ENCODE measurements at regions not wholly inside any gene's neighbourhood (a gene's known extent, or its start where the extent isn't known, plus 50 kb on each side); places are given as distances from the start of the nearest gene placed in this dataset.
A peak's percentile ranks its signal among the peaks of the same experiment; 100 is the strongest.
"Not testable (repeated sequence)": the region's sequence is repeated elsewhere in the genome, so short reads cannot be mapped to it uniquely, and the experiment has no call there.

DNA sequence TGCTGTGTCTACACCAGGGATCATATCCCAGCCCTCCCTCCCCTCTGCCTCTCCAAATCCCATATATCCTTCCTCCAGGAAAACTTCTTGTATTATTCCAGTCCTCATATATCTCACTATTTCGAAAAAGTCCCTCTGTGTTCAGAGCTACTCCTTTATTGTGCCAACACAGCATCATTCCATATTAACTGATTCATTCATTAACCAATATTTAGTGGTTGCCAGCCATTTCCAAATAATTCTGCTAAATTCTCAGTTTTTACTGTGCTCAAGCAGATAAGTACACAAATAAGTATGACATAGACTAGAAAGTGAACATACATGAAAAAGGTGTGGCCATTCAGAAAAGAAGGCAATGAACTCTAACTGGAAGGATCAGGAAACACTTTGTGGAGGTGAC, 241.6 kb upstream of the DUSP10 start:
- no peak for DNase-seq

DNA sequence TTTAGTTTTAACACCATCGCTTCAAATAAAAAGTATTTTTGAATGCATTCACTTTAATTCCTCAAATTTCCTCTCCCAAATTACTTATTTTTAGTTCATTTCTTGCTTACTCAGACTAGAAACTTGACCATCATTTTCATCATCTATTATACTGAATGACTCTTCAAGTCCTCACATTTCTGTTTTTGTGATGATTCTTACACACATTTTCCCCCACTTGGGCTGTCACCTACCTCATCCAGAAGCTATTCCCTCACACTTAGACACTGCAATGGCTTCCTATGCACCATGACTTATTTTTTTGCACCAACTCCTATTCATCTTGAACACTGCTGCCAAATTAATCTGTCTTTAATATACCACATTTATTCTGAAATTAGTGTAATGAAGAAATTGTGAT, 239.6 kb upstream of the DUSP10 start:
- no peak for DNase-seq

- no peak for DNase-seq
Observed at GRCh38 chr1:221979444-221980032, 237.6 kb upstream of the DUSP10 start.

GRCh38 chr1:221978631-221979334, 236.9 kb upstream of the DUSP10 start:
- DNase-seq: not testable (repeated sequence)

GRCh38 chr1:221973787-221974186, 231.9 kb upstream of the DUSP10 start:
- not testable (repeated sequence) for DNase-seq

DNA sequence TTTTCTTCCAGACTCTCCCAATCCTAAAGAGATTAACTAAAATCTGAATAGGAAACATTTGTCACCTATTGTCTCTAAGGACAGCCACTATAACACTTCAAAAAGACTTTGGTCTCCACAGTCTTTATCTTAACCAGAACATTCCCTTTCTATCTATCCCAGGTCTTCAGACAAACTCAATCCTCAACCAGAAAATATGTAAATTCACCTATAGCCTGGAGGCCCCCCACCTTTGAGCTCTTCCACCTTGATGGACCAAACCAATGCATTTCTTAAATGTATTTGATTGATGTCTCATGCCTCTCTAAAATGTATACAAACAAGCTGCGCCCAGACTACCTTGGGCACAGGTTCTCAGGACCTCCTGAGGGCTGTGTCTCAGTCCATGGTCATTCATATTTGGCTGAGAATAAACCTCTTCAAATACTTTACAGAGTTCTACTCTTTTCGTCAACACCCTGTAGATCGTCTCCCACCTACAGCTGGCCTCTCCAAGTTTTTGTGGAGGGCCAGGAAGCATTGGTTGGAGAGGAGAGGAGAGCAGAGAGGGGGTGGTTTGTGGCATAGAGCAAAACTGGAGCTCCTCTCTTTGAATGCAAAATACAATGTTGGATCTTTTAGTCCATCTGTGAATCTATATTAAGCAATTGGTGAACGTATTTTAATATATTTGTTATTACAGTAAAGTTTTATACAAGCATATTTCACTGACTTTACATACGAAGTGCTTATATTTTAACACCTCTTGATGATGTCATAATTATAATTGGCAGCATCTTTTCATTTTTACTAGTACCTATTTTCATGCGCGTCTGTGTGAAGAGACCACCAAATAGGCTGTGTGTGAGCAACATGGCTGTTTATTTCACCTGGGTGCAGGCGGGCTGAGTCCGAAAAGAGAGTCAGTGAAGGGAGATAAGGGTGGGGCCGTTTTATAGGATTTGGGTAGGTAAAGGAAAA, 230.7 kb upstream of the DUSP10 start:
- no peak for DNase-seq

DNA sequence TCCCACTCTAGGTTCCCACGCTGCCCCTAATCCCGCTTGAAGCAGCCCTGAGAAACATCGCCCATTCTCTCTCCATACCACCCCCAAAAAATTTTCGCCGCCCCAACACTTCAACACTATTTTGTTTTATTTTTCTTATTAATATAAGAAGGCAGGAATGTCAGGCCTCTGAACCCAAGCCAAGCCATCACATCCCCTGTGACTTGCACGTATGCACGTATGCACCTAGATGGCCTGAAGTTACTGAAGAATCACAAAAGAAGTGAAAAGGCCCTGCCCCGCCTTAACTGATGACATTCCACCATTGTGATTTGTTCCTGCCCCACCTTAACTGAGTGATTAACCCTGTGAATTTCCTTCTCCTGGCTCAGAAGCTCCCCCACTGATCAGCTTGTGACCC, 229.1 kb upstream of the DUSP10 start:
- DNase-seq: not testable (repeated sequence)

GRCh38 chr1:221969298-221969858, 227.5 kb upstream of the DUSP10 start:
- not testable (repeated sequence) for DNase-seq

GRCh38 chr1:221967538-221967937, 225.6 kb upstream of the DUSP10 start:
- DNase-seq: not testable (repeated sequence)

GRCh38 chr1:221966888-221967287, 225.0 kb upstream of the DUSP10 start:
- not testable (repeated sequence) for DNase-seq

DNA sequence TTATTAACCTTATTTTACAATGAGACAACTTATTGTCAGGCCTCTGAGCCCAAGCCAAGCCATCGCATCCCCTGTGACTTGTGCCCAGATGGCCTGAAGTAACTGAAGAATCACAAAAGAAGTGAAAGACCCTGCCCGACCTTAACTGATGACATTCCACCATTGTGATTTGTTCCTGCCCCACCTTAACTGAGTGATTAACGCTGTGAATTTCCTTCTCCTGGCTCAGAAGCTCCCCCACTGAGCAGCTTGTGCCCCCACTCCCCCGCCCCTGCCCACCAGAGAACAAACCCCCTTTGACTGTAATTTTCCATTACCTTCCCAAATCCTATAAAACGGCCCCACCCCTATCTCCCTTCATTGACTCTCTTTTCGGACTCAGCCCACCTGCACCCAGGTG, 224.0 kb upstream of the DUSP10 start:
- not testable (repeated sequence) for DNase-seq

GRCh38 chr1:221965252-221965651, 223.4 kb upstream of the DUSP10 start:
- no peak for DNase-seq

DNA sequence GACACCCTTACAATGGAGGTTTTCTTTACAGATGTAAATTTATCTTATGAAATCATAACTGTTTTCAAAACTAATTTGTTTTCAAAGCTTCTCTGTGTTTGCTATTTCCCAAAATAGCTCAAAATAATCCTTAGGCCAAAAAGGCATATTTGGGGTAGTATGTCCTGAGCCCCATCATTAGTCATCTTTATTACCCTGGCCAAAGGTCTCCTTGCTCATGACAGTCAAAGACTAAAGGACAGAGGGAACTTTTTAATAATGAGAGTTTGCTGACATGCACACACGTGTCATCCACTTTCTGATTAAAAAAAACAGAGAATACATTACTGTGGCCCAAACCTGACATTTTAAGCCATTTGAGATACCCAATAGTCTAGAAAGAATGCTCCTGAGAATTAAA, 221.9 kb upstream of the DUSP10 start:
- DNase-seq: no peak

GRCh38 chr1:221962385-221962784, 220.5 kb upstream of the DUSP10 start:
- DNase-seq: no peak

DNA sequence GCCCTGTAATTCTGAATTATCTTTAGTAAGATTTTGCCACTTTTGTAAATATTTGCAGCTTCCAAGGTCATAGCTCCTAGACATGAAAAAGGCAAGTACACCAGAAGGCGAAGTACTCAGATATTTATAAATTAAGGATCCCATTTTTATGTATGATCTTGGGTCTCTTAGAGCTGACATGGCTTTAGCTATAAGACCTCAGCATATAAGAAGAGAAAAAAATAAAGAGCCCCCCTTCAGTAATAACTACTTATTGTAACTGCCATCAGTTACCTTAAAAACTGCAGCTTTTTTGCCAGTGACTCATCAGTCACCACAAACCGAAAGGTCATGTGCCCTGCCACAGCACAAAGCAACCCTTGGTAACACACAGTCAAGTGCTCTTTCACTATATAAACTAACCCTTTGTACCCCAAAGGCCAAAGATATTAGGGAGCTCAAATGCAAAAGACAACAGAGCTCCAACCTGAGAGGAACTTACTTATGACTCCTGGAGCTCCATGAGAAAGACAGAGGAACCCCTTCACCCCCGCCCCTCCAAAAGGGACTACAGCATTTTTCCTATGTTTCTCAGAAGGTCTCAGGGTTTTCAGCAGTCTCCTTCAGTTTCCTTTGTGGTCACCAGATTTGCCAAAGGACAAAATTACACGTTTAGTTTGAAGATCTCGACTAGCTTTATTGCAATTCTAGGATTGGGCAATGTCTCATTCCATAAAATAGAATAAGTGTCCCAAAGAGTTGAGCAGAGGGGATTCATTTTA, 219.8 kb upstream of the DUSP10 start:
- peak; percentile 75 for DNase-seq

GRCh38 chr1:221958161-221958562, 216.3 kb upstream of the DUSP10 start:
- peak; percentile 78 for DNase-seq

- DNase-seq: not testable (repeated sequence)
Observed at GRCh38 chr1:221957350-221957749, 215.5 kb upstream of the DUSP10 start.

DNA sequence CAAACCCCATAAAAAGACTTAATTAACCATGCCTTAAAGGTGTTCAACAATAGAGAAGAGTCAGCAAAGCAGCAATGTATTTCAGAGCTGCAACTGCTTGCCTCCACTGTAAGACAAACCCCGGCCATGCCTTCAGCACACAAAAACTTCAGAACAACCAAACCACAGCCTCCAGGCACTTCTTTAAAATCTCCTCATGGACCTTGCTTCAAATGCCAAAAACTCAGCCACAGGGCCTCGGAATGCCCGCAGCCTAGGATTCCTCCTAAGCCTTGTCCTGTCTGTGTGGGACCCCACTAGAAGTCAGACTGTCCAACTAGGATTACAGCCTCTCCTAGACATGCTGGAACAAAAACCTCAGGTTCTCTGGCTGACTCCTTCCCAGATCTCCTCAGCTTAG, 208.1 kb upstream of the DUSP10 start:
- no peak for DNase-seq

GRCh38 chr1:221948459-221948858, 206.6 kb upstream of the DUSP10 start:
- no peak for DNase-seq

GRCh38 chr1:221947731-221948130, 205.8 kb upstream of the DUSP10 start:
- no peak for DNase-seq

DNA sequence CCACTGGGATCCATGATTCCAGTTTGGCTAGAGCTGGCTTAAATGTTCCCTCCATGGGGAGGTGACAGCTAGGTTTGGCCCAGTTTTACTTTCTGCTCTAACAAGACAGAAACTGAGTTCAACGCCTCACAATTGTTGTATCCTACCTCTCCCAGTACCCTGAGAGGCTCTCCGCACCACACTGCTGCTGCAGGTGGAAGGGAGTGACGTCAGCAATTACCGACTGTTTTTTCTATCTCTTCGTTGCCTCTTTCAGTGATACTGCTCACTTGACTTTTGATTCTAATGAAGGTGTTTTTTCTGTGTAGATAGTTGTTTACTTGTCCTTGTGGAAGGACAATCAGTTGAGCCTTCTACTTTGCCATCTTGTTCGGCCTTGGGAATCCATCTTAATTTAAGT, 204.9 kb upstream of the DUSP10 start:
- no peak for DNase-seq

DNA sequence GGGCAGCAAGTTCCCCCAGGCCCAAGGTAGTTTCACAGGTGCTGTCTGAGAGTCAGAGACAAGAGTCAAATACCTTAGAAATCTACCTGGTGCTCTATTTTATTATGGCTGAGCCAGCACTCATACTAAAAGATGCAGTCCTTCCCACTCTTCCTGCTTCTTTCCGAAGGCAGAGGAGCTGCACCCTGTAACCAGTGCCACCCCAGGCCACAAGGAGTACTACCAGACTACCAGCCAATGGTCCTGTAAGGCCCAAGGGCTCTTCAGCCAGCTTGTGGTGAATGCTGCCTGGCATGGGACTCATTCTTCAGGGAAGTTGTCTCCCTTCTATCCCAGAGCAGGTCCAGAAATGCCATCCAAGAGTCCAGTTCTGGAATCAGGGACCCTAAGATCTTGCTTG, 203.8 kb upstream of the DUSP10 start:
- no peak for DNase-seq
